WTC11 (cell line): ENCODE measurements at regions not wholly inside any gene's neighbourhood (a gene's known extent, or its start where the extent isn't known, plus 50 kb on each side); places are given as distances from the start of the nearest gene placed in this dataset.

ENCODE experiments used
- ATAC-seq: fragments of 200-7000 bp; cut with Tn5 transposase; 2 replicates; pipeline ENCODE4 v1.10.0; 2021; ENCODE audit warnings: mild to moderate bottlenecking, moderate library complexity
- CTCF ChIA-PET: fragments of 300-600 bp; sonication (Branson Sonifier 250); formaldehyde crosslinking; loops from one replicate; lab custom pipeline; 2021; ENCODE audit warnings: antibody characterized with exemption; lab: Charles Lee
- POLR2A ChIA-PET: fragments of 350-600 bp; sonication (Branson Sonifier 250); formaldehyde crosslinking; loops from one replicate; lab custom pipeline; 2021; ENCODE audit warnings: antibody characterized with exemption; lab: Charles Lee
- DNase-seq: peaks from one replicate; pipeline ENCODE4 v3.0.0; 2021; ENCODE audit warnings: low spot score
- H3K27ac Mint-ChIP-seq: 2 replicates; pipeline ENCODE4 v1.8.0; 2021; ENCODE audit warnings: mixed read lengths
- H3K27me3 Mint-ChIP-seq: 2 replicates; pipeline ENCODE4 v1.8.0; 2021; ENCODE audit warnings: low read depth, mild to moderate bottlenecking, moderate library complexity, mixed read lengths
- H3K36me3 Mint-ChIP-seq: 2 replicates; pipeline ENCODE4 v1.8.0; 2021; ENCODE audit warnings: mixed read lengths
- H3K4me1 Mint-ChIP-seq: 2 replicates; pipeline ENCODE4 v1.8.0; 2022; ENCODE audit warnings: mixed read lengths
- H3K4me3 Mint-ChIP-seq: 2 replicates; pipeline ENCODE4 v1.8.0; 2021; ENCODE audit warnings: mild to moderate bottlenecking, moderate library complexity, mixed read lengths
- H3K9me3 Mint-ChIP-seq: 2 replicates; pipeline ENCODE4 v1.8.0; 2021; ENCODE audit warnings: mixed read lengths
- AFF4 ChIP-seq: sonication (generic); formaldehyde crosslinking; IDR thresholded peaks from 2 replicates; pipeline ENCODE4 v1.8.1; 2023; ENCODE audit warnings: mild to moderate bottlenecking, missing genetic modification reagents, borderline replicate concordance
- AR ChIP-seq: fragments of 250-450 bp; sonication (Bioruptor Pico); IDR thresholded peaks from 2 replicates; pipeline ENCODE4 v1.9.0; 2021; ENCODE audit warnings: mild to moderate bottlenecking
- FOXJ3 ChIP-seq: sonication (generic); formaldehyde crosslinking; IDR thresholded peaks from 2 replicates; pipeline ENCODE4 v1.9.0; 2021; ENCODE audit warnings: missing genetic modification reagents, mild to moderate bottlenecking, borderline replicate concordance
- FOXK1 ChIP-seq: sonication (generic); formaldehyde crosslinking; IDR thresholded peaks from 2 replicates; pipeline ENCODE4 v1.8.0; 2022; ENCODE audit warnings: mild to moderate bottlenecking, moderate library complexity, missing genetic modification reagents
- GRHL2 ChIP-seq: fragments of 250-450 bp; sonication (Bioruptor Pico); IDR thresholded peaks from 2 replicates; pipeline ENCODE4 v1.8.0; 2022; ENCODE audit warnings: mild to moderate bottlenecking, moderate library complexity; ENCODE audit not compliant: insufficient replicate concordance, severe bottlenecking
- JUN ChIP-seq: sonication (generic); formaldehyde crosslinking; IDR thresholded peaks from 2 replicates; pipeline ENCODE4 v1.8.0; 2023; ENCODE audit warnings: mild to moderate bottlenecking, missing genetic modification reagents
- NFYB ChIP-seq: sonication (generic); formaldehyde crosslinking; conservative IDR thresholded peaks from 2 replicates; pipeline ENCODE4 v1.8.0; 2022; ENCODE audit warnings: low read depth, missing genetic modification reagents
- NR1H2 ChIP-seq: sonication (generic); formaldehyde crosslinking; IDR thresholded peaks from 2 replicates; pipeline ENCODE4 v1.9.0; 2021; ENCODE audit warnings: mild to moderate bottlenecking, moderate library complexity, missing genetic modification reagents
- RELA ChIP-seq: sonication (generic); formaldehyde crosslinking; IDR thresholded peaks from 2 replicates; pipeline ENCODE4 v1.8.1; 2022; ENCODE audit warnings: missing genetic modification reagents, mild to moderate bottlenecking, borderline replicate concordance
- TCF7 ChIP-seq: sonication (generic); formaldehyde crosslinking; IDR thresholded peaks from 2 replicates; pipeline ENCODE4 v1.8.0; 2022; ENCODE audit warnings: mild to moderate bottlenecking, low read depth, missing genetic modification reagents, moderate library complexity
- TEAD4 ChIP-seq: sonication (generic); formaldehyde crosslinking; IDR thresholded peaks from 2 replicates; pipeline ENCODE4 v1.8.0; 2022; ENCODE audit warnings: mild to moderate bottlenecking, missing genetic modification reagents
- ZNF281 ChIP-seq: sonication (generic); formaldehyde crosslinking; IDR thresholded peaks from 2 replicates; pipeline ENCODE4 v1.8.0; 2023; ENCODE audit warnings: mild to moderate bottlenecking, missing genetic modification reagents
- ZNF396 ChIP-seq: fragments of 250-450 bp; sonication (Bioruptor Pico); IDR thresholded peaks from 2 replicates; pipeline ENCODE4 v1.8.0; 2021; ENCODE audit warnings: mild to moderate bottlenecking, moderate library complexity, borderline replicate concordance
- ZNF512 ChIP-seq: sonication (generic); formaldehyde crosslinking; IDR thresholded peaks from 2 replicates; pipeline ENCODE4 v1.8.1; 2022; ENCODE audit warnings: missing genetic modification reagents, borderline replicate concordance
- TF ChIP-seq, protein P1 (sequence below): sonication (generic); formaldehyde crosslinking; IDR thresholded peaks from 2 replicates; pipeline ENCODE4 v1.8.1; 2023; ENCODE audit warnings: mild to moderate bottlenecking, missing genetic modification reagents, moderate library complexity
- TF ChIP-seq, protein P2 (sequence below): sonication (generic); formaldehyde crosslinking; IDR thresholded peaks from 2 replicates; pipeline ENCODE4 v1.8.0; 2022; ENCODE audit warnings: mild to moderate bottlenecking, missing genetic modification reagents
- TF ChIP-seq, protein P3 (sequence below): sonication (generic); formaldehyde crosslinking; IDR thresholded peaks from 2 replicates; pipeline ENCODE4 v1.8.1; 2023; ENCODE audit warnings: mild to moderate bottlenecking, missing genetic modification reagents

DNA sequence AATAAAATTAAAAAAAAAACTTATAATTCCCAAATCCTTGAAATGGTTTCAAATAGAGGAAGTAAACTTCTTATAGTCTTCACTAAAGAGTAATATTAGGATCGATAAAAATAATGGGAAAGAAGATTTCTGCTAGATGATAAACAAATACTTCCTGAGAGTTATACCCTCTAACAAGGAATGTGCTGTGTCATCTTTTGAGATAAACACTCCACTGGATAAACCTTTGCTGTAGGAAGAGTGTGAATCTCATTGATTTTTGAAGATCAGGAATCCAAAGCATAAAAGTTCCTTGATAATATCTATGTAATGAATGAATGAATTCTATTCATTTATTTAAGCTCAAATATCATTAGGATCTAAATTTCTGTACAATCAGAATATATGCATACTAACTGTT is 161.0 kb upstream of the GBE1 start (continued):
- TF ChIP-seq, protein P1, sequence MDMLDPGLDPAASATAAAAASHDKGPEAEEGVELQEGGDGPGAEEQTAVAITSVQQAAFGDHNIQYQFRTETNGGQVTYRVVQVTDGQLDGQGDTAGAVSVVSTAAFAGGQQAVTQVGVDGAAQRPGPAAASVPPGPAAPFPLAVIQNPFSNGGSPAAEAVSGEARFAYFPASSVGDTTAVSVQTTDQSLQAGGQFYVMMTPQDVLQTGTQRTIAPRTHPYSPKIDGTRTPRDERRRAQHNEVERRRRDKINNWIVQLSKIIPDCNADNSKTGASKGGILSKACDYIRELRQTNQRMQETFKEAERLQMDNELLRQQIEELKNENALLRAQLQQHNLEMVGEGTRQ (CRISPR knock-in tag) = no peak
- TF ChIP-seq FOXJ3 (CRISPR knock-in tag) = no peak

DNA sequence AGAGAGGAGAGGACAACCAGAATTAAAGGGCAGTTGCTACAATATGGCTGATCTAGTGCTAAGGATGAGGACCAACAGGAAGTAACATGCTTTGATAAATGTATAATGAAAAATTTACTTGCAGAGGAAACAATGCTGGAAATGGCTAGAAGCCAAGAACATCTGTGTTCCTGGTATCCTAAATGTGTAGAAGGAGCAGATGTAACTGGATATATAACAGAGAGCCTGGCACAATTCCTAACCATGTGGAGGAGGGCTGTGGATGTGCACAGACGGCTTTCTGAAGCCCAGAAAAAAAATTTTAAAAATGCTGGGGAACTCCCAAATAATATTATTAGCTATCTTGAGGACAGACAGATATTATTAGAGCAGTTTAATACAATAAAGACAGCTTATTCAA is 159.4 kb upstream of the GBE1 start:
- ATAC-seq (no peak), DNase-seq (no peak)
- Mint-ChIP-seq H3K27ac (no peak overlapping the region), H3K27me3 (no peaks in the 10 kb centered on the region), H3K36me3 (no peaks in the 10 kb centered on the region), H3K9me3 (peaks cover 4% of the 10 kb centered on the region; the same call in 1 of the 2 replicates), H3K4me3 (no peak overlapping the region), H3K4me1 (peaks cover 9% of the 10 kb centered on the region)
- ChIA-PET POLR2A (no interaction called here), CTCF (interaction anchor here (1.4 kb wide), 1 partner anchor 11 kb away, joined by 3 read pairs; no protein-coding TSS in a partner anchor)
- TF ChIP-seq, protein P2, sequence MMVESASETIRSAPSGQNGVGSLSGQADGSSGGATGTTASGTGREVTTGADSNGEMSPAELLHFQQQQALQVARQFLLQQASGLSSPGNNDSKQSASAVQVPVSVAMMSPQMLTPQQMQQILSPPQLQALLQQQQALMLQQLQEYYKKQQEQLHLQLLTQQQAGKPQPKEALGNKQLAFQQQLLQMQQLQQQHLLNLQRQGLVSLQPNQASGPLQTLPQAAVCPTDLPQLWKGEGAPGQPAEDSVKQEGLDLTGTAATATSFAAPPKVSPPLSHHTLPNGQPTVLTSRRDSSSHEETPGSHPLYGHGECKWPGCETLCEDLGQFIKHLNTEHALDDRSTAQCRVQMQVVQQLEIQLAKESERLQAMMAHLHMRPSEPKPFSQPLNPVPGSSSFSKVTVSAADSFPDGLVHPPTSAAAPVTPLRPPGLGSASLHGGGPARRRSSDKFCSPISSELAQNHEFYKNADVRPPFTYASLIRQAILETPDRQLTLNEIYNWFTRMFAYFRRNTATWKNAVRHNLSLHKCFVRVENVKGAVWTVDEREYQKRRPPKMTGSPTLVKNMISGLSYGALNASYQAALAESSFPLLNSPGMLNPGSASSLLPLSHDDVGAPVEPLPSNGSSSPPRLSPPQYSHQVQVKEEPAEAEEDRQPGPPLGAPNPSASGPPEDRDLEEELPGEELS (CRISPR knock-in tag) = no peak
- no peak for TF ChIP-seq JUN (CRISPR knock-in tag)
- TF ChIP-seq, protein P1 (CRISPR knock-in tag) = no peak
- TF ChIP-seq NR1H2 (CRISPR knock-in tag) = no peak
- TF ChIP-seq TEAD4 (CRISPR knock-in tag) = no peak
- TF ChIP-seq ZNF281 (CRISPR knock-in tag) = no peak
- TF ChIP-seq RELA = no peak
- TF ChIP-seq TCF7 (CRISPR knock-in tag) = no peak
- no peak for TF ChIP-seq NFYB
- TF ChIP-seq AR (CRISPR knock-in tag) = no peak
- TF ChIP-seq FOXK1 (CRISPR knock-in tag) = no peak
- TF ChIP-seq, protein P3, sequence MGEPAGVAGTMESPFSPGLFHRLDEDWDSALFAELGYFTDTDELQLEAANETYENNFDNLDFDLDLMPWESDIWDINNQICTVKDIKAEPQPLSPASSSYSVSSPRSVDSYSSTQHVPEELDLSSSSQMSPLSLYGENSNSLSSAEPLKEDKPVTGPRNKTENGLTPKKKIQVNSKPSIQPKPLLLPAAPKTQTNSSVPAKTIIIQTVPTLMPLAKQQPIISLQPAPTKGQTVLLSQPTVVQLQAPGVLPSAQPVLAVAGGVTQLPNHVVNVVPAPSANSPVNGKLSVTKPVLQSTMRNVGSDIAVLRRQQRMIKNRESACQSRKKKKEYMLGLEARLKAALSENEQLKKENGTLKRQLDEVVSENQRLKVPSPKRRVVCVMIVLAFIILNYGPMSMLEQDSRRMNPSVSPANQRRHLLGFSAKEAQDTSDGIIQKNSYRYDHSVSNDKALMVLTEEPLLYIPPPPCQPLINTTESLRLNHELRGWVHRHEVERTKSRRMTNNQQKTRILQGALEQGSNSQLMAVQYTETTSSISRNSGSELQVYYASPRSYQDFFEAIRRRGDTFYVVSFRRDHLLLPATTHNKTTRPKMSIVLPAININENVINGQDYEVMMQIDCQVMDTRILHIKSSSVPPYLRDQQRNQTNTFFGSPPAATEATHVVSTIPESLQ (CRISPR knock-in tag) = no peak
- no peak for TF ChIP-seq AFF4 (CRISPR knock-in tag)
- TF ChIP-seq FOXJ3 (CRISPR knock-in tag) = no peak
- no peak for TF ChIP-seq GRHL2 (CRISPR knock-in tag)
- no peak for TF ChIP-seq ZNF396
- no peak for TF ChIP-seq ZNF512 (CRISPR knock-in tag)
